ENCODE measurements at regions not wholly inside any gene's neighbourhood (a gene's known extent, or its start where the extent isn't known, plus 50 kb on each side); places are given as distances from the start of the nearest gene placed in this dataset.

- Histone ChIP-seq H3F3A (ENCODE audit: insufficient read depth, low read depth) (no peaks in the 10 kb centered on the region), H3K9me3 (ENCODE audit: insufficient read depth, low read depth) (no peaks in the 10 kb centered on the region), H3K4me2 (no peak overlapping the region), H3K36me3 (ENCODE audit: low read depth) (no peaks in the 10 kb centered on the region), H4K20me1 (ENCODE audit: insufficient read depth) (no peaks in the 10 kb centered on the region), H3K27ac (no peak overlapping the region), H3K27me3 (ENCODE audit: insufficient read depth, low read depth) (no peaks in the 10 kb centered on the region), H2AFZ (no peak overlapping the region), H3K4me1 (replicated peaks; ENCODE audit: insufficient read depth) (no peaks in the 10 kb centered on the region), H3K9me2 (ENCODE audit: insufficient read depth) (no peaks in the 10 kb centered on the region), H3K79me2 (ENCODE audit: low read depth) (no peaks in the 10 kb centered on the region), H3K4me3 (no peak overlapping the region)
- DNase-seq: no peak
- intact Hi-C loops (cut with micrococcal nuclease; ENCODE audit: unreplicated experiment): no loop called here
- BruUV-seq (replicated peaks): no TSS peak
- ChIA-PET POLR2A (ENCODE audit: unreplicated experiment) (no interaction called here), CTCF (no interaction called here)
- TF ChIP-seq EZH2 (IDR thresholded peaks at IDR 0.05; ENCODE audit: low read depth) (no peak), CTCF (conservative IDR thresholded peaks at IDR 0.05) (no peak)
These were observed 329.7 kb upstream of the TYRP1 start for GRCh38 chr9:12363439-12363838.

GRCh38 chr9:12368569-12368968, 324.6 kb upstream of the TYRP1 start:
- Histone ChIP-seq H3K9me3 (ENCODE audit: insufficient read depth, low read depth) (no peaks in the 10 kb centered on the region), H3K79me2 (ENCODE audit: low read depth) (no peaks in the 10 kb centered on the region), H3F3A (ENCODE audit: insufficient read depth, low read depth) (no peaks in the 10 kb centered on the region), H4K20me1 (ENCODE audit: insufficient read depth) (no peaks in the 10 kb centered on the region), H3K4me1 (replicated peaks; ENCODE audit: insufficient read depth) (no peaks in the 10 kb centered on the region), H3K27me3 (ENCODE audit: insufficient read depth, low read depth) (no peaks in the 10 kb centered on the region), H3K9me2 (ENCODE audit: insufficient read depth) (no peaks in the 10 kb centered on the region), H3K27ac (no peak overlapping the region), H3K4me3 (no peak overlapping the region), H3K4me2 (no peak overlapping the region), H3K36me3 (ENCODE audit: low read depth) (no peaks in the 10 kb centered on the region), H2AFZ (no peak overlapping the region)
- no TSS peak for BruUV-seq (replicated peaks)
- DNase-seq: no peak
- CTCF ChIA-PET: no interaction called here
- no peak for TF ChIP-seq EZH2 (IDR thresholded peaks at IDR 0.05; ENCODE audit: low read depth)
- no peak for TF ChIP-seq CTCF (conservative IDR thresholded peaks at IDR 0.05)
- POLR2A ChIA-PET (ENCODE audit: unreplicated experiment): no interaction called here
- intact Hi-C loops (cut with micrococcal nuclease; ENCODE audit: unreplicated experiment): no loop called here

DNA sequence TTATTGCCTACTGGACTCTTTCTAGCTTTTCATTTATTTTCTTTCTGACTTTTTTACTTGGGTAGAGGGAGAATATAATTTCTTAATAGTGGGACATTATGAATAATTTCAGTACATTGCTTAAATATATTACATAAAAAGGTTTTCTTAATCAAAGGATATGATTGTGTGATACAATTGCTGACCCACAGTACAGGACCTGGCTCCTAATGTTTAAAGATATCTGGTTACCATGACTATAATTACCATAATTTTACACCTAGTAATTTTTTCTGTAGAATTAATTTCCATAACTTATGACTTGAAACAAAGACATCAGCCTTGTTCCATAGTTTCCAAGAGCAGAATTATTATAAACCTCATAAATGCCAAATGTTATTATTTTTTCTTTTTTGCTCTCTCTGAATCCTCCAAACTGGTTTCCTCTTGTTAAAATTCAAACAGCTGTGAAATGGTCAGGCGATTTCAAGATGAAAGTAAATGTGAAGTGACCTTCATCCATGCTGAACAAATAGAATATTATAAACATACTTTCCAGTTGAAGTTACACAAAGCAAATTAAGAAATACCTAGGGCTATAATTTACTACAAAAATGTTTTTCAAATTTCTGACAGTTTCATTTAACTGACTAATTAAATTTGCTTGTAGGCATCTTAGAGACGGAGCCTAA, 301.2 kb upstream of the TYRP1 start:
- intact Hi-C loops (cut with micrococcal nuclease; ENCODE audit: unreplicated experiment): no loop called here
- Histone ChIP-seq H3K4me2 (no peak overlapping the region), H2AFZ (no peak overlapping the region), H3K4me3 (no peak overlapping the region), H3K27me3 (ENCODE audit: insufficient read depth, low read depth) (no peaks in the 10 kb centered on the region), H4K20me1 (ENCODE audit: insufficient read depth) (no peaks in the 10 kb centered on the region), H3K36me3 (ENCODE audit: low read depth) (no peaks in the 10 kb centered on the region), H3F3A (ENCODE audit: insufficient read depth, low read depth) (no peaks in the 10 kb centered on the region), H3K9me2 (ENCODE audit: insufficient read depth) (no peaks in the 10 kb centered on the region), H3K79me2 (ENCODE audit: low read depth) (no peaks in the 10 kb centered on the region), H3K4me1 (replicated peaks; ENCODE audit: insufficient read depth) (no peaks in the 10 kb centered on the region), H3K27ac (no peak overlapping the region), H3K9me3 (ENCODE audit: insufficient read depth, low read depth) (no peaks in the 10 kb centered on the region)
- CTCF ChIA-PET: no interaction called here
- POLR2A ChIA-PET (ENCODE audit: unreplicated experiment): no interaction called here
- DNase-seq: no peak
- TF ChIP-seq CTCF (conservative IDR thresholded peaks at IDR 0.05) (no peak), EZH2 (IDR thresholded peaks at IDR 0.05; ENCODE audit: low read depth) (no peak)
- BruUV-seq (replicated peaks): no TSS peak

All from PC-9 (cell line).